CD4-positive, alpha-beta T cell treated with Interleukin-17A for 4 hours (primary cell): ENCODE measurements at regions not wholly inside any gene's neighbourhood (a gene's known extent, or its start where the extent isn't known, plus 50 kb on each side); places are given as distances from the start of the nearest gene placed in this dataset.

ENCODE experiments used
- DNase-seq: peaks from one replicate; pipeline ENCODE4 v3.0.0-alpha.2; 2020; ENCODE audit warnings: mixed read lengths

DNA sequence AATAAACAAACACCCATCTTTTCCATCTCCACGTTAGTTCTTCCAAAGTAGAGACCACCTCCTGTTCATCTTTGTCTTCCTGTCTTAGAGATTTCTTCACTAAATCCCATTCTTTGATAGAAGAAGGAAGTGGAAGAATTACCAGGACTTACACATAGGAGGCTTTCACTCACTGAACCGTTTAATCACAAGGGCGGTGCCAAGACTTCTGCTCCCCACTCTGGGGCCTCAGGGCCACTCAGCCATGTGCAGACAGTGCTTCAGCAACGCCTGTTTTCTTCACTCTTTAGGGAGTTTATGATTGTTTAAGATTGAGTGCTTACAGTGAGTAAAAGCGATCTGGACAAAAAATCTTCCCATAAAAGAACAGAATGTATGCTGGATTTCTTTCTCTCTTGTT is 63.9 kb upstream of the SORCS3 start:
- DNase-seq: no peak

DNA sequence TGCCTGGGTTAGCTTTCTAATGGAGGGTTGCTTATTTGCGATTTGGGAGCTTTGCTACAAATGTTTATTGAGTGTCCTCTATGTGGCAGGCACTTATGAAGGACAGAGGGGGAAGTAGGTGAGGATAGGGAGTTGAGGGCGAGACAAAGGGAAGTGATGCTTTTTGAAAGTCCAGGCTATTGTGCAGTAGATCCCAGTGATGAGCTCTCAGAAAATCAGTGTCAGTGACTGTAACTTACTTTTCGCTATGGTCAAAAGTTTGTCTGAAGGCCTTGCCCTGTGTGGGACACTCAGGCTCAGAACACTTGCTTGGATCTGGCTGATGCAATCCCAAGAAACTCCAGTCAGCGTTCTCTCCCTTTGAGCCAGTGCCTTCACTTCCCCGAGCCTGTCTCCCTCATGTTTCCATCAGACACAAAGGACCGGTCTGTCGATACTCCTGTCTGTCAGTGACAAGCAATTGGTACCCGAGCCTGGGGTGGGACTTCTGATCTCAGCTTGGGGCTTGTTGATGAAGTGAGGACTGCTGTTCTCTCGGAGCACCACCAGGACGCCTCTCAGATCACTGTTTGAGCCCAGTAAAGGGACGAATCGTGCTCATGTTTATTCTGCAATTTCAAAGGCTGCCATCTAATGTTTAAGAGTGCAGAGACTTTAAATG is 63.1 kb upstream of the SORCS3 start:
- DNase-seq: no peak

DNA sequence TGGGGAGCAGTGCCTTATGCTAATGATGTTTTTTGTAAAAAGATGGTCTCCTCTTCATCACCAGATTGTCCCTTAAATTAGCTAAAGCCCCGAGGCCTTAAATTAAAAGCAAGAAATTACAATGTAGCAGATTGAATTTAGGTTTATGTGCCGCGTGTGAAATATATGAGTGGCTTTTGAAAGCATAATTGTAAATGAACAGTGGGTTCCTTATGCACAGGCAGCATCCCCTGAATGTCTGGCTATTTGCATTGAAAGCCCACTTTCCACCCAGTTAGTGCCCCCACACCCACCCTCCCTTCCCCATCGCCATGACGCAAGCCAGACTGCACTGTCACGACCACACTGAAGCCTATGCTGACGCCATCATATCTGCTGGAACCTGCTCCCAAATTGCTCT is 62.4 kb upstream of the SORCS3 start:
- no peak for DNase-seq

DNA sequence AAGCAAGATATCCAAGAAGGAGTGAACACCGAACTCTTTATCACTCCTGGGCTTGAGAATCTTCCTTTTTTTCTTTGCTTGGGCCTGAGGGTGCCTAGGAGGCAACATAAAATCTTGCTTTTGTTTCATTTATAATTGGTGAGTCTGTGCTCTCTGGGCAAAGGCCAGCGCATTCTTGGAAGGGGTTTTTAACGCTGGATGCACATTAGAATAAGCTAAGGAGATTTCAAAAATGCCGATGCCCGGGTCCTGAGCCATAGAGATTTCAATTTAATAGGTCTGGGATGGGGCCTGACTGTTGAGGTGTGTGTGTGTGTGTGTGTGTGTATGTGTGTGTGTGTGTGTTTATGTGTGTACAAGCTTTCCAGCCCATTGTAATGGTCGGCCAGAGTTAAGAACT is 62.0 kb upstream of the SORCS3 start:
- no peak for DNase-seq

DNA sequence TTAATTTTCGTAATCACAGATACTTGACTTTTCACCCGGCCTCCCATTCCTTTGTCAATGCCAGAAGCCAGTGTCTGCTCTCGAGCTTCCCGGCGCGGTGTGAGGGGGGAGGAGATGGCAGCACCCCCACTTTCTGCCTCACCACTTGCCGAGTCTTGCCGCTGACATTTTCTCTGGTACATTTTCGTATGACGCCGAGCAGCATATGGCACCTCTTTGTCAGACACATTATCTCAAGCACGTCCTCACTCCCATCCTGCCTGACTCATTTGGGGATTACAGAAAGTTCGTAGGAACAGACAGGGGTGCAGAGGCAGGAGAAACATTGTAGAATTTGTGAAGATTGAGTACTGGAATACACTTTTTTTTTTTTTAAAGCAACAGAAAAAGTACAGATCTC is 60.8 kb upstream of the SORCS3 start:
- no peak for DNase-seq

DNA sequence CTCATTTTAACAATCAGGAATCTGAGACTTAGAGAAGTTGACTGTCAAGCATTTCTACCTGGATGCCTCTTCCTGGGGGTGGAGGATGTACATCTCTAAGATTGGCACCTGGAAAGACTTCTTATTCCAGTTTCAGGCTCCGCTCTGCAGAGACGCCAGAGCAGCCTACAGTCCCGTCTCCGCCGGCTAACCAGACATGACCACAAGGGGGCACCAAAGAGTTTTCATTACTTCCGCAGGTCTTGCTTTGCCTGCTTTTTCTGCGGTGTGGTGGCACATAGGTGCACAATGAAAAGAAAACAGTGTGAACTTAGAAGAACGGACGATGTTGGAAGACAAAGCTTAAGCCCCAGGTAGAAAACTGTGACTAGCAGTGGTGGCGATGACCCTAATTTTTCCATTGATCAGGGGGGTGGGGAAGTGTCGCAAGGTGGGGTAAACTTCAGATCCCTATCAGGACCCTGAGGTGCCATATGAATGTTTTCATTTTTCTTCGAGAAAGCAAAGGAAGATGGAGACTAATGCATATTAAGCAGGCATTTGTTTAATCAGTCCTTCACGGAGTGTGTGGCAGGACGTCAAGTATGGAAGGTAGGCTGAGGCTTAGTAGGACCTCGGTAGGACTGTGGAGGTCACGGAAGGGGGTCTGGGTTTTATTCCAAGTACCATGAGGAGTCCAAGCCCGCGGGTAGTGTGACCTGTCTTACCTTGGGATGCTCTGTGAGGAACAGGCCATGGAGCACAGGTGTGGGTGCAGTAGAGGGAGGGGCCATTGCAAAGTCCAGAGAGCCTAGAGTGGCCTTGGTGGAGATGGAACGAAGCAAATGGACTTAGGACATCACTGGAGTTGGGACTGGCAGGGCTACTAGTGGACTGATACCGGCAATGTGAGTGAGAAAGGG is 60.1 kb upstream of the SORCS3 start:
- peak; percentile 77 for DNase-seq

DNA sequence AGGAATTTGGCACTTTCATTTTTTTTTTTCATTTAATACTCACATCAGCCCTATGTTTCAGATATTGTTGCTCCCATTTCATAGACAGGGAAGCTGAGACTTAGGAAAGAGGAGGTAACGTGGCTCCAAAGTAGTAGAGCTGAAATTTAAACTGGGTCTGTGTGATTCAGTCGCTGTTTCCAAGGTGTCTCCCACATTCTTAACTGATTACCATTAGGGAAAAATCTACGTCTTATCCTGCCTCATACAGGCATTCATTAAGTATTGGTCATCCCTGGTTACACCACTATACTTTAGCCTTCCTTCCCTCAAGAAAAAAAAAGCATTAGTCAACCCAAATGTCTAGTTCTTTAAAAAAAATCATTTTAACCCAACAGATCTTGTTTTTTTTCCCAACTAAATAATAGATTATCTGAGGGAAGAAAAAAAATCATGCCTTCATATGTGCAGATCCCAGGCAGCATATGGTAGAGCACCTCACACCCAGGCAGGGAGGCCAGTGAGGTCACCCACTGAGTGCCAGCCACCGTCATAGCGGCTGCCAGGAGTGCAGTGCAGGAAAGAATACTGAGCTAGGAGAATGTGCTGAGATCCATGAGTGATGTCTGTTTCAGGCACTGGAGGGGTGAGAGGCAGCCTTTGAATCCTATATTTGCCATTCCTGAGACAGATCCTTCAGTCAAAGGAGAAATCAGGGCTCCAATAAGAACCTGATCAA is 59.0 kb upstream of the SORCS3 start:
- DNase-seq: no peak

DNA sequence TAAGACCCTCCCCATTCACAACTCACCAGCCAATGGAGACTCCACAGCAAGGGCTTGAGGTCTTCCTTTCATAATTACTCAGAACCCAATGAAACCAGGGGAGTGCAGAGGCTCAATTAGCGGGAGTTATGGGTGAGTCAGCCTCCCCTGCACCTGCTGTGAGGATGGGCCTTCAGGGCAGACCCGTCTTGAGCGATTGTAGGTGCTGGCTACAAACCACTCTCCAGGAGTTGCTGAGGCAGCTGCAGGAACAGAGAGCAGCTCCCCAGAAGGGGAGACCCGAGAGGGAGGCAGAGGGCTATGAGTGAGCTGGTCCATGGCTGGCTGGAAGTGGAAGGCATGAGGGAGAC is 58.5 kb upstream of the SORCS3 start:
- DNase-seq: no peak

DNA sequence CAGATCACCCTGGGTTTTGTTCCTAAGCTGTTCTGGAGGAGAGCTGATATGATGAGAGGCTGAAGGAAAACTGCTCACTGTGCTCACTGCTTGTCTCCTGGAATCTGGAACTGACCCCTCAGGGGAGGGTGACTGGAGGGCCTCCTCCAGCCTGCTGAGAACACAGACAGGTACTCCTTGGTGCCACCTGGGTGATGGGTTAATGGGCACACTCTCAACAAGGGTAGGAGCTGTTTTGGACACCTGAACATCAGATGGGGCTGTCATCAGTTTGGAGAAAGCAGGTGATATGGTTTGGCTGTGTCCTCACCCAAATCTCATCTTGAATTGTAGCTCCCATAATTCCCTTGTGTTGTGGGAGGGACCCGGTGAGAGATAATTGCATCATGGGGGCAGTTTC is 58.1 kb upstream of the SORCS3 start:
- DNase-seq: no peak

DNA sequence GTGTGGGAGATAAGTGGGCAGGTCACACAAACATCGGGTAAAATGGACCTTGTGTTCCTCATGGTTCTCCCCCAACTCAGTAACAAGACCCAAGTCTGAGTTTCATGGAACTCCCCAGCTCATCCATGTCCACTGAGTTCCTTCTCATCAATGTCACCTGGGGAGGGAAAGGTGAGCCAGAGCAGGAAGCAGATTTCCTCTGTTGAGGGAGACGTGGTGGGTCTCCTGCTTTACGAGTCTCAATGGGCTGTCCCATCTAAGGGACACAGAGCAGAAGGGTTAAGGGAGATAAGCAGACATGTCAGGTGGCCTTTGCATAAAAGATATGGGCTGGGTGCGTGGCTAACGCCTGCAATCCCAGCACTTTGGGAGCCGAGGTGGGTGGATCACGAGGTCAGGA is 56.5 kb upstream of the SORCS3 start:
- DNase-seq: no peak

DNA sequence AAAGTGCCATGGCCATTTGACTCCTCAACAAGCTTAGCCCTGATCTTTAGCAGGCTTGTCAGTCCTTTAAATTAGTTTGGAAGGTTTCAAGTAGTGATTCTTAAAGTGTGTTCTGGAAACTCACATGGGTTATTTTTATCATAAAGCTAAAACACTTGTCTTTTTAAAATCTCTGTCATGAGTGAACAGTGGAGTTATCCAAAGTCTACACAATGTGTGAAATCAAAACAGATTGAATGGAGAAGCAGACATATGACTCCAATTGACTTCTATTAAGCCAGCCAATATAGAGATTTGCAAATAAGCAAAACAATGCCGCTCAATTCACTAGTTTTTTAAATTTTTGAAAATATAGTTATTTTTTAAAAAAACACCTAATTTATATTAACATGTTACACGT is 53.3 kb upstream of the SORCS3 start:
- no peak for DNase-seq

DNA sequence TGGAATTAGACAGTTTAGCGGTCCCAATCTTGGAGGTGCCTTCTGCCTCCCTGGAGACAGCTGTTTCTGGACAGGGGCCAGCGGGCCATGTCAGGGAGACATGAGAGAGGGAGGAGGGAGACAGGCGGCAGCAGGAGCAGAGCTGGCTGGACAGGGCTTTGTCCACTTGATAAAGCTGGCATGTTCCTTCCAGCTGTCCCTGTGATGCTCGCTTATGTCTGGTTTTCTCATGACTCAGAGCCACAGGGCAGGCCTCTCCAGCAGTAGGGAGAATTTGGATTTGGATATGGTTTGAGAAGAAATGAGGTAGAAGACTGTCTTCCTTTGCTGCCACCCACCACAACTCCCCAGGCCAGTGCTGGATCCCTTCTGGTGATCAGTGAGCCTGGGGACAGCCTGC is 51.7 kb upstream of the SORCS3 start:
- DNase-seq: no peak

DNA sequence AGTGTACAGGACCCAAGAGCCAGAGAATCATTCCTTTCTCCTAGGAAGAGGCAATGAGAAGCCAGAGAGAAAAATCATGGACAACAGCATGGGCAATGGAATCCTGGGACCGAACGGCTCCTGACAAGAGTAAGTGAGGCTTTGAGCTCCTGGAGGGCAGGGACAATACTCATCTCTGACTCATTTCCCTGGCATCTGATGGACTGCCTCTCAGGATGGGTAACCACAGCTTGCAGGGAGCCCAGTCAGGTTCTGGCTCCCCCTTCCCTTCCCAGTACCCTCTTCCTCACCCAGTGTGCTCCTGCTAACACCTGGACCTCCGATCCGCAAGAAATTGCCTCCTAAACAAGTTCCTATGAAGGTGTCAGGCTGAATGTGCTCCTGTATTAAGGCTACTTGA is 51.2 kb upstream of the SORCS3 start:
- no peak for DNase-seq
